ENCODE measurements at regions not wholly inside any gene's neighbourhood (a gene's known extent, or its start where the extent isn't known, plus 50 kb on each side); places are given as distances from the start of the nearest gene placed in this dataset.

DNA sequence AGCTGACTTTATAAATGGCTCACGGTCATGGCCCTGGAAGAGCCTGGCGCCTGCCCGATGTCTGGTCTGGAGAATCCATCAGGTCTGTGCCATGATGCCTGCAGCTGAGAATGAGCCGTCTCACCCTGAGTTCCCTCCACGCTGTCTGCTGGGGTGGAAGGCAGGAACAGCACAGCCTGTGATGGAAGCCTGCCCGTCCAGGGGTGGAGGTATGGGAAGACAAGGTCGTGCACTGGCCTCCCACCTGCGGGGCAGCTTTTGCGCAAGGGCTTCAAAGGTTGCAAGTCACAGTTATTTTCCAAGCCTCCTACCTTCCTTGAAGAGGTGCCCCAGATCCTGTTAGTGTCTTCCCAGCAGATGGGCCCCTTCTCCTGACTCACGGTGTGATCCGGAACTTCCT, 275.5 kb downstream of the FAM43A start:
- CTCF ChIA-PET: interaction anchor here (1.1 kb wide), 1 partner anchor 279 kb away, joined by 3 read pairs; no protein-coding TSS in a partner anchor

GRCh38 chr3:194961571-194961970, 275.9 kb downstream of the FAM43A start:
- no peak for DNase-seq (ENCODE audit: low read depth, low spot score)
- H3K4me3 ChIP-seq (ENCODE audit: low read depth in 2 of 2, low read length in 2 of 2): no peak overlapping the region
- H3K27ac ChIP-seq (ENCODE audit: low read length): no peak overlapping the region
- H3K4me1 ChIP-seq (ENCODE audit: control insufficient read depth, insufficient read depth, low read length): no peaks in the 10 kb centered on the region
- no peaks in the 10 kb centered on the region for H3K9me3 ChIP-seq (ENCODE audit: control insufficient read depth, insufficient read depth, low read depth, low read length)
- ChIA-PET CTCF (interaction anchor here (0.5 to 1.1 kb wide), 2 partner anchors 16 to 279 kb away, joined by 3 read pairs; no protein-coding TSS in a partner anchor), POLR2A (no interaction called here)
- ATAC-seq: 0 out of 2 replicates have a peak, but pooled peaks have one; percentile 16
- H3K36me3 ChIP-seq (ENCODE audit: control insufficient read depth, insufficient read depth, low read length): no peaks in the 10 kb centered on the region
- BruUV-seq (replicated peaks): no TSS peak
- in situ Hi-C loops (cut with HindIII; ENCODE audit: low pct_unique_long_range_greater_than_20kb, low sequenced_read_pairs) (no loop called here), intact Hi-C loops (cut with micrococcal nuclease; ENCODE audit: unreplicated experiment) (no loop called here)
- TF ChIP-seq, protein P1, sequence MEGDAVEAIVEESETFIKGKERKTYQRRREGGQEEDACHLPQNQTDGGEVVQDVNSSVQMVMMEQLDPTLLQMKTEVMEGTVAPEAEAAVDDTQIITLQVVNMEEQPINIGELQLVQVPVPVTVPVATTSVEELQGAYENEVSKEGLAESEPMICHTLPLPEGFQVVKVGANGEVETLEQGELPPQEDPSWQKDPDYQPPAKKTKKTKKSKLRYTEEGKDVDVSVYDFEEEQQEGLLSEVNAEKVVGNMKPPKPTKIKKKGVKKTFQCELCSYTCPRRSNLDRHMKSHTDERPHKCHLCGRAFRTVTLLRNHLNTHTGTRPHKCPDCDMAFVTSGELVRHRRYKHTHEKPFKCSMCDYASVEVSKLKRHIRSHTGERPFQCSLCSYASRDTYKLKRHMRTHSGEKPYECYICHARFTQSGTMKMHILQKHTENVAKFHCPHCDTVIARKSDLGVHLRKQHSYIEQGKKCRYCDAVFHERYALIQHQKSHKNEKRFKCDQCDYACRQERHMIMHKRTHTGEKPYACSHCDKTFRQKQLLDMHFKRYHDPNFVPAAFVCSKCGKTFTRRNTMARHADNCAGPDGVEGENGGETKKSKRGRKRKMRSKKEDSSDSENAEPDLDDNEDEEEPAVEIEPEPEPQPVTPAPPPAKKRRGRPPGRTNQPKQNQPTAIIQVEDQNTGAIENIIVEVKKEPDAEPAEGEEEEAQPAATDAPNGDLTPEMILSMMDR (IDR thresholded peaks at IDR 0.05): no peak
- no peaks in the 10 kb centered on the region for H3K27me3 ChIP-seq (ENCODE audit: control insufficient read depth, insufficient read depth, low read length)

More for the DNA sequence above, 275.5 kb downstream of the FAM43A start:
- H3K4me3 ChIP-seq (ENCODE audit: low read depth in 2 of 2, low read length in 2 of 2): no peak overlapping the region
- H3K9me3 ChIP-seq (ENCODE audit: control insufficient read depth, insufficient read depth, low read depth, low read length): no peaks in the 10 kb centered on the region
- ATAC-seq (peak; percentile 18; the same call in 1 of the 2 replicates), DNase-seq (ENCODE audit: low read depth, low spot score) (no peak)
- intact Hi-C loops (cut with micrococcal nuclease; ENCODE audit: unreplicated experiment) (no loop called here), in situ Hi-C loops (cut with HindIII; ENCODE audit: low pct_unique_long_range_greater_than_20kb, low sequenced_read_pairs) (no loop called here)
- H3K27me3 ChIP-seq (ENCODE audit: control insufficient read depth, insufficient read depth, low read length): no peaks in the 10 kb centered on the region
- TF ChIP-seq TCF7L2 (IDR thresholded peaks at IDR 0.05; ENCODE audit: low read depth, low read length): no peak
- no peak for TF ChIP-seq POLR2AphosphoS5 (IDR thresholded peaks at IDR 0.05; ENCODE audit: low read depth, low read length)
- TF ChIP-seq, protein P1 (IDR thresholded peaks at IDR 0.05): no peak
- TF ChIP-seq REST (IDR thresholded peaks at IDR 0.05; ENCODE audit: insufficient read depth in 1 of 2, low read depth in 2 of 2, low read length in 1 of 2): no peak
- BruUV-seq (replicated peaks): no TSS peak
- H3K27ac ChIP-seq (ENCODE audit: low read length): no peak overlapping the region
- no peaks in the 10 kb centered on the region for H3K36me3 ChIP-seq (ENCODE audit: control insufficient read depth, insufficient read depth, low read length)
- POLR2A ChIA-PET: no interaction called here
- no peaks in the 10 kb centered on the region for H3K4me1 ChIP-seq (ENCODE audit: control insufficient read depth, insufficient read depth, low read length)

- CTCF ChIA-PET: interaction anchor here (0.5 to 1.1 kb wide), 2 partner anchors 16 to 280 kb away, joined by 3 read pairs; no protein-coding TSS in a partner anchor
- TF ChIP-seq POLR2AphosphoS5 (IDR thresholded peaks at IDR 0.05; ENCODE audit: low read depth, low read length) (no peak), REST (IDR thresholded peaks at IDR 0.05; ENCODE audit: insufficient read depth in 1 of 2, low read depth in 2 of 2, low read length in 1 of 2) (no peak), TCF7L2 (IDR thresholded peaks at IDR 0.05; ENCODE audit: low read depth, low read length) (no peak), SIN3A (IDR thresholded peaks at IDR 0.05; ENCODE audit: borderline replicate concordance, insufficient read depth, low read depth, low read length) (no peak)
- TF ChIP-seq, protein P1 (IDR thresholded peaks at IDR 0.05): no peak
- no peak for ATAC-seq
- no TSS peak for BruUV-seq (replicated peaks)
- intact Hi-C loops (cut with micrococcal nuclease; ENCODE audit: unreplicated experiment): no loop called here
- H3K4me1 ChIP-seq (ENCODE audit: control insufficient read depth, insufficient read depth, low read length): no peaks in the 10 kb centered on the region
- DNase-seq (ENCODE audit: low read depth, low spot score): no peak
- no peak overlapping the region for H3K4me3 ChIP-seq (ENCODE audit: low read depth in 2 of 2, low read length in 2 of 2)
- no peaks in the 10 kb centered on the region for H3K27me3 ChIP-seq (ENCODE audit: control insufficient read depth, insufficient read depth, low read length)
- H3K9me3 ChIP-seq (ENCODE audit: control insufficient read depth, insufficient read depth, low read depth, low read length): no peaks in the 10 kb centered on the region
- in situ Hi-C loops (cut with HindIII; ENCODE audit: low pct_unique_long_range_greater_than_20kb, low sequenced_read_pairs): no loop called here
- POLR2A ChIA-PET: no interaction called here
- no peaks in the 10 kb centered on the region for H3K36me3 ChIP-seq (ENCODE audit: control insufficient read depth, insufficient read depth, low read length)
- H3K27ac ChIP-seq (ENCODE audit: low read length): no peak overlapping the region
Measured at GRCh38 chr3:194962056-194962455, 276.4 kb downstream of the FAM43A start.

Measured in Panc1 (cell line).